ENCODE measurements at regions not wholly inside any gene's neighbourhood (a gene's known extent, or its start where the extent isn't known, plus 50 kb on each side); places are given as distances from the start of the nearest gene placed in this dataset.
"Not testable (repeated sequence)": the region's sequence is repeated elsewhere in the genome, so short reads cannot be mapped to it uniquely, and the experiment has no call there.

DNA sequence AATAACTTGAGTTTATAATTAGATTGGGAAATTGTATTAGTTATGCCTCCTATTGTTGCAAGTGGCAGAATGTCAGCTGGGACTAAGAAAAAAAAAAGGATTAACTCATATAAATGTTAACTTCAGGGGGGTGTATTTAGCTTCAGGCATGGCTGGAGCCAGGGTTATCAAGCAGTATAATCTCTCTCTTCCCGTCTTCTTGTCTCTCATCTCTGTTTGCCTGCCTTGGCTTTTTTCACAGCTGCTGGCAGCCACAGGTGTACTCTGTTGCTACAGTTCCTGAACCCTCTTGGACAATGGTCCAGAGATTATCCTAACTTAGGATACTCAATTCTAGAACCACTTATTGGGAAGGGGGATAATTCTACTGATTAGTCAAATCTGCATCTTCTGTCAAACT lies 370.7 kb upstream of the MEX3C start:
- Mint-ChIP-seq H3K27me3 (ENCODE audit: low read depth) (no peaks in the 10 kb centered on the region), H3K36me3 (ENCODE audit: low read depth) (no peaks in the 10 kb centered on the region), H3K4me1 (ENCODE audit: low read depth) (no peaks in the 10 kb centered on the region), H3K27ac (no peak overlapping the region), H3K4me3 (no peak overlapping the region), H3K9me3 (no peaks in the 10 kb centered on the region)

DNA sequence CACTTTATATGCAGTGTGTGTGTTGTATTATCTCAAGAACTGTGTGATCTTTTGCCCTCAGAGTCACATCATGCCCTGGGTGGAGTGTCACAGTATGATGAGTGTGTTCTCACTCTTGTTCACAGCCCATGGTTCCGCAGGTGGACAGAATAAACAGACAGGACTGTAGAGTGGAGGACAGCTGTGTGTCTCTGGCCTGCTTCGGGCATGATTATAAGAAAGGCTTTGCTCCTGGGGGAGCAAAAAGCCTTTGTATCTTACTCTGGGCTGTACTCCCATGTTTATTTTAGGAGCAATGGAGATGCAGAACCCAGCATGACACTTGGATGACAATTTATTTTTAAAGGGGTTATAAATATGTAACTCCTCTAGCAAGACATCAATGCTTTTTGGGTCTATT lies 371.7 kb upstream of the MEX3C start:
- H3K9me3 Mint-ChIP-seq: no peaks in the 10 kb centered on the region
- no peak overlapping the region for H3K4me3 Mint-ChIP-seq
- no peak overlapping the region for H3K27ac Mint-ChIP-seq
- no peaks in the 10 kb centered on the region for H3K36me3 Mint-ChIP-seq (ENCODE audit: low read depth)
- no peaks in the 10 kb centered on the region for H3K27me3 Mint-ChIP-seq (ENCODE audit: low read depth)
- H3K4me1 Mint-ChIP-seq (ENCODE audit: low read depth): no peaks in the 10 kb centered on the region

DNA sequence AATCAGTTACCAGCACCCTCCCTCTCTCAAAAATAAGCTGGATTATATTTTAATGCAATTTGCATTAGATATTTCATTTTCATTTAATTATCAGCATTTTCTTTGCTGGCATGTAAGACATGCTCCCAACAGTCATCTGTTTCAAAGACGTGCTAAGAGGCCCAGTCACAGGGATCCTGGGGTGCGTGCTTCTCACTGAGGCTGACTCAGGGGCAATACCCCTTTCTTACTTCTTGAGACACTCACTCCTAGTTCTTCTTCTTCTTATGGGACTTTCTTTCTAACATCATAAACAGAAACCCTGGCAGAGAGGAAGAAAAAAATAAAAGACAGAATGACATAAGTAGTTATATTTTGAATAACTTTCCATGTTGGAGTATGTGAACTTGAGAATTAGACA lies 372.1 kb upstream of the MEX3C start:
- no peaks in the 10 kb centered on the region for H3K36me3 Mint-ChIP-seq (ENCODE audit: low read depth)
- no peak overlapping the region for H3K27ac Mint-ChIP-seq
- H3K4me3 Mint-ChIP-seq: no peak overlapping the region
- no peaks in the 10 kb centered on the region for H3K9me3 Mint-ChIP-seq
- H3K4me1 Mint-ChIP-seq (ENCODE audit: low read depth): no peaks in the 10 kb centered on the region
- H3K27me3 Mint-ChIP-seq (ENCODE audit: low read depth): no peaks in the 10 kb centered on the region

DNA sequence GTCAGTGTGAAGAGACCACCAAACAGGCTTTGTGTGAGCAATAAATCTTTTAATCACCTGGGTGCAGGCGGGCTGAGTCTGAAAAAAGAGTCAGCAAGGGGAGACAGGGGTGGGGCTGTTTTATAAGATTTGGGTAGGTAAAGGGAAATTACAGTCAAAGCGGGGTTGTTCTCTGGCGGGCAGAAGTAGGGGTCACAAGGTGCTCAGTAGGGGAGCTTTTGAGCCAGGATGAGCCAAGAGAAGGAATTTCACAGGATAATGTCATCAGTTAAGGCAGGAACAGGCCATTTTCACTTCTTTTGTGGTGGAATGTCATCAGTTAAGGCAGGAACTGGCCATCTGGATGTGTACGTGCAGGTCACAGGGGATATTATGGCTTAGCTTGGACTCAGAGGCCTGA lies 372.6 kb upstream of the MEX3C start:
- H3K36me3 Mint-ChIP-seq (ENCODE audit: low read depth); H3K9me3 Mint-ChIP-seq; H3K4me1 Mint-ChIP-seq (ENCODE audit: low read depth); H3K27ac Mint-ChIP-seq; H3K27me3 Mint-ChIP-seq (ENCODE audit: low read depth); H3K4me3 Mint-ChIP-seq: not testable (repeated sequence)

DNA sequence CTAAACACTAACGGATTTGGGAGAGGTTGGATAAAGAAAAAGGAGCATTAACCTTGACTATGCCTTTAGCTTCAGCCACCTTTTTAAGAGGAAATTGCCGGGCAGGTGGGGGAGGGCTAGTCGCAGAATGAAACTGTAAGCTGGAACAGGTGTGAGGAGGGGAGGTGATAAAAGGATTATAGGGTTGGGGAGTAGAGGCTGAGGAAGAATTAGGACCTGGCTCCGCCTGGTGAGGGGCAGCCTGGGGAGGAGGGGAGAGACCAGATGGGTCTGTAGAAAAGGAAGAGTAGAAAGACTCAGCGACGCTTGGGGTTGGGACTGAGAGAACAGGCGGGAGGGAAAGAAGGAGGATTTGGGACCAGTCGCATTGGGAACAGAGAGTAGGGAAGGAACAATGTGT lies 376.4 kb upstream of the MEX3C start:
- not testable (repeated sequence) for H3K4me3 Mint-ChIP-seq; H3K9me3 Mint-ChIP-seq; H3K27ac Mint-ChIP-seq; H3K36me3 Mint-ChIP-seq (ENCODE audit: low read depth); H3K4me1 Mint-ChIP-seq (ENCODE audit: low read depth); H3K27me3 Mint-ChIP-seq (ENCODE audit: low read depth)

DNA sequence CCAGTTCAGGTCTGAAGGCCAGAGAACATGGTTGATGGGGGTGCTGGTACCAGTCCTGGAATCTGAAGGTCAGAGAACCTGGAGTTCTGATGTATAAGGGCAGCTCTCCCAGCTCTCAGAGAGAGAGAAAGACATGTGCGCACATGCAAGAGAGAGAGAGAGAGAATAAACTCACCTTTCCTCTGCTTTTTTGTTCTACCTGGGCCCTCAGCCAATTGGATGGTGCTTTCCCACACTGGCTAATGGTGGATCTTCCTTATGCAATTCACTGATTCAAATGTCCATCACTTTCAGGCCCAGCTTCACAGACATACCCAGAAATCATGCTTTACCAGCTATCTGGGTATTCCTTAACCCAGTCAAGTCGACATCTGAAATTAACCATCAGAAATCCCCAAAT lies 377.7 kb upstream of the MEX3C start:
- Mint-ChIP-seq H3K9me3 (no peaks in the 10 kb centered on the region), H3K36me3 (ENCODE audit: low read depth) (no peaks in the 10 kb centered on the region), H3K27me3 (ENCODE audit: low read depth) (no peaks in the 10 kb centered on the region), H3K4me1 (ENCODE audit: low read depth) (no peaks in the 10 kb centered on the region), H3K4me3 (no peak overlapping the region), H3K27ac (no peak overlapping the region)

DNA sequence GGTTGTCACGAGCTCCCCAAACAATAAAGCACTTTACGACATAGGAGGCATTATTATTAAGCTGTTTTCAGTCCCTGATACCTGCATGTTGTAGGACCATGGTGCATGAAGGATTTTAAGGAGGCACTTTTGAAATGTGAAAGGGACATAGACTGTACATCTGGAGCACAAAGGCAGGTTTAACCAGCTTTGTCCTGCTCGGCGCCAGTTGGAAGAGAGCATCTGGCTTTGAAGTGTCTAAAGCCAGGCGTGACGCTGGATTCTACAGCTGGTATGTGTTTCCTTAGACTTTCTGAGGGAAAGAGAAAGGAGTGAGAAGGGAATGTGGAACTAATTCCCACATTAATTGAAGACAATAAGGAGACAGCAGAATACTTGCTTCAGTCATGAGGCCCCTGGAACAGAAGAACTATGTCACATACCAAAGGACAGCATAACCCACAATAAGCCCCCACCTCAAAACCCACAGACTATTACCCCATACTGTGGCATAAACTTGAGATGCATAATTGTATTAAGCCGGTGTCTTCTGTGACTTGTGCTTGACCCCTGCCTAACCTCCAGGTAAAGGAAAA lies 381.0 kb upstream of the MEX3C start:
- no peak overlapping the region for H3K4me3 Mint-ChIP-seq
- H3K27ac Mint-ChIP-seq: no peak overlapping the region
- no peaks in the 10 kb centered on the region for H3K36me3 Mint-ChIP-seq (ENCODE audit: low read depth)
- no peaks in the 10 kb centered on the region for H3K4me1 Mint-ChIP-seq (ENCODE audit: low read depth)
- no peaks in the 10 kb centered on the region for H3K9me3 Mint-ChIP-seq
- H3K27me3 Mint-ChIP-seq (ENCODE audit: low read depth): no peaks in the 10 kb centered on the region

DNA sequence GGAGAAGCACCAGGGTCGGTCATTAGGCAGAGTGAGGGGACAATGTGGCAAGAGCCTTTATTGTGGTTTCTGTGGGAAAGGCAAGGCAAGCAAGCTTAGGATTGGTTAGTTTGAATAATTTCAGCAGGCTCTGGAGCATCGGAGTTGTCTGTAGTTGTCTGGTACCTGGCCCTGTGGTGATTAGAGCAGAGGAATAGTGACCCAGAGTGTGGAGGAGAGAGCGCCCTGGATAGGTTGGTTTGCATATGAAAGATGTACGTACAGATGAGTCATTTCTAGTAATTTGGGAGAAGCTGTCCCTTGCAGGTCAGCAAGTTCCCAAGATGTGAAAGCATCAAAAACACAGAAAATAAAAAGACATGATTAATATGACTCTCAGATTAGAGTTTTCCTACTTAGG lies 383.1 kb upstream of the MEX3C start:
- Mint-ChIP-seq H3K36me3 (ENCODE audit: low read depth) (no peaks in the 10 kb centered on the region), H3K4me1 (ENCODE audit: low read depth) (no peaks in the 10 kb centered on the region), H3K9me3 (no peaks in the 10 kb centered on the region), H3K4me3 (no peak overlapping the region), H3K27me3 (ENCODE audit: low read depth) (no peaks in the 10 kb centered on the region), H3K27ac (no peak overlapping the region)

DNA sequence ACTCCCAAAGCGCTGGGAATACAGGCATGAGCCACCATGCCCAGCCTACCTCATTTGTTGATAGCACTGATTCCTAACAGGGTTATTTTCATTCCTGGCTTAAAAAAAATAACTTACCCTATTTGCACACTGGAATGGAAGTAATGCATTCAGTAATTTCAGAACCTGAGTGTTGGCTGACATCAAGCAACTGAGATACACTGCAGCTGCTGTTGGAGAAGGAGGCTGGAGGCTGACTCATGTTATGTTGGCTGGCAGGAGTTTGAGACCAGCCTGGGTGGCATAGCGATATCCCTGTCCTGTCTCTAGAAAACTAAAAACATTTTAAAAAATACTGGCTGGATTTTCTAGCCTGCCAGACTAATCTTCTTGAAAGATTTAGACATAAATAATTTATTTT lies 385.1 kb upstream of the MEX3C start:
- no peaks in the 10 kb centered on the region for H3K4me1 Mint-ChIP-seq (ENCODE audit: low read depth)
- no peaks in the 10 kb centered on the region for H3K36me3 Mint-ChIP-seq (ENCODE audit: low read depth)
- H3K27ac Mint-ChIP-seq: no peak overlapping the region
- no peak overlapping the region for H3K4me3 Mint-ChIP-seq
- no peaks in the 10 kb centered on the region for H3K9me3 Mint-ChIP-seq
- no peaks in the 10 kb centered on the region for H3K27me3 Mint-ChIP-seq (ENCODE audit: low read depth)

DNA sequence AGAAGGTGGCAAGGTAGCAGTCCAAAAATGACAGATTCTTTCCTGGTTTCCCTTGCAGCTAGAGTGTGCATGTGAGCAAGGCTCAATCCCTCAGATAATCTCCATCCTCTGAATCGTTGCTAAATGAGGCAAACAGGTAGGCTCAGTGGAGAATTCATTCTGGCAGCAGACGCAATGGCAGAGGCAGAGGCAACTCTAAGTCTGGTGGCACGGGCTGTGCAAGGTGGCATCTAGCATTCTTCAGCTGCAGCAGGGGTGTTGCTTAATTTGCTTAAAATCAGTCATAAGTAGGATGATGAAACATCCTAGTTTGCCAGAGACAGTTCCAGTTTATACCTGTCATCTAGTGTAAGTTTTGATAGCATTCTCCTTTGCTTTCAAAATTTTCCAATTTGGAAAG lies 391.1 kb upstream of the MEX3C start:
- Mint-ChIP-seq H3K4me1 (ENCODE audit: low read depth) (no peaks in the 10 kb centered on the region), H3K27me3 (ENCODE audit: low read depth) (no peaks in the 10 kb centered on the region), H3K4me3 (no peak overlapping the region), H3K27ac (no peak overlapping the region), H3K9me3 (no peaks in the 10 kb centered on the region), H3K36me3 (ENCODE audit: low read depth) (no peaks in the 10 kb centered on the region)

DNA sequence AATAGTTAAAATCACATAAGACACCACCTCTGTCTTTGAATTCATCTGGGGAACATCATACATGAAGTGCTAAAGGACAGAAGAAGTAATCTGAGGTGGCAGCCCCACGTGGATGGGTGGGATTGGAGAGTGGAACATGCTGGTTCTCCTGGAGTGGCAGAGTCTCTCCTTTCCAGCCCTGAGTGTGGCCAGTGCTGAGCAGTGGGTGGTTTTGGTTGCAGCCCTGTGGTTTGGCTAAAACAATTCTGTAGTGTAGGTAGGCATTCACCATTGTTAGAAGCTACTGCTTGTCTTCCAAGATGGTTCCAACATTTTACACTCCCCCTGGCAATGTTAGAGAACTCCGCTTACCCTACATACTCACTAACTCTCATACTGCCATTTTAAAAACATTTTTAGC lies 396.4 kb upstream of the MEX3C start:
- Mint-ChIP-seq H3K27ac (no peak overlapping the region), H3K4me3 (no peak overlapping the region), H3K36me3 (ENCODE audit: low read depth) (no peaks in the 10 kb centered on the region), H3K9me3 (peaks cover 10% of the 10 kb centered on the region), H3K27me3 (ENCODE audit: low read depth) (no peaks in the 10 kb centered on the region), H3K4me1 (ENCODE audit: low read depth) (no peaks in the 10 kb centered on the region)

DNA sequence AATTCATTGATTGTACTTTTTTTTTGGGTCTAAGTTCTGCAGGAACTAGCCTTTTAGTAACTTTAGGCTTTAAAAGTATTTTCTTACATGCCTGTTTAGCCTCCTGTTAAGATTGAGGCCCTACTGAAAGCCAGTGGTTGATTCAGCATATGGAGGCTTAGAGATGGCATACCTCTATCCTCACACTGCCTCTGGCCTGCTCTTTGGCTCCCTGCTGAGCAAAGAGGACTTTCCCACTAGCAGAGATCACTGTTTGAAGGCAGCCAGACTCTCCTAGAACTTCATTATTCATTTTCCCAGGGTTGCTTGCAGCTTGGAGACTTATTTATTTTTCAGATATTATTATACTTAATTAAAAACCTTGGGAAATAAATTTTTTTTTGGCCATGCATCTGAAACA lies 405.6 kb upstream of the MEX3C start:
- no peak overlapping the region for H3K27ac Mint-ChIP-seq
- peaks cover 7% of the 10 kb centered on the region for H3K9me3 Mint-ChIP-seq
- H3K27me3 Mint-ChIP-seq (ENCODE audit: low read depth): peaks cover 5% of the 10 kb centered on the region
- no peaks in the 10 kb centered on the region for H3K4me1 Mint-ChIP-seq (ENCODE audit: low read depth)
- no peaks in the 10 kb centered on the region for H3K36me3 Mint-ChIP-seq (ENCODE audit: low read depth)
- no peak overlapping the region for H3K4me3 Mint-ChIP-seq

DNA sequence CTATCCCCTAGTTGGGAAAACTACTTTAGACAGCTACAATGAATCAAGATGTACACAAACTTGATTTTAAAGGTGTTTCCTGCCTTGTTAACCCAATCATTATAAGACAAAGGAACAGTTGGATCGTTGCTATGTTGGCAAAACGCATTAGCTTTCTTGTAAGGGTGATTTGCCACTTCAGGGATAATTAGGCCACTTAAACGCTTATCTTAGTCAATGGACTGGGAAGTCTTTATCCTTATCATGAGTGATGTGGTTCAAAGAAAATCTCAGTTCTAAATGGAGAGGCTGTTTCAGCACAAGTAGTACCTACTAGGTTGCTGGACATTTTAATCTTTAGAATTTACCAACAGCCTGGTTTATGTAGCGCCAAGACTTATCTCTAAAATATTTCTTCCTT lies 406.1 kb upstream of the MEX3C start:
- Mint-ChIP-seq H3K4me3 (no peak overlapping the region), H3K4me1 (ENCODE audit: low read depth) (no peaks in the 10 kb centered on the region), H3K27me3 (ENCODE audit: low read depth) (peaks cover 5% of the 10 kb centered on the region), H3K27ac (no peak overlapping the region), H3K9me3 (peaks cover 3% of the 10 kb centered on the region), H3K36me3 (ENCODE audit: low read depth) (no peaks in the 10 kb centered on the region)

DNA sequence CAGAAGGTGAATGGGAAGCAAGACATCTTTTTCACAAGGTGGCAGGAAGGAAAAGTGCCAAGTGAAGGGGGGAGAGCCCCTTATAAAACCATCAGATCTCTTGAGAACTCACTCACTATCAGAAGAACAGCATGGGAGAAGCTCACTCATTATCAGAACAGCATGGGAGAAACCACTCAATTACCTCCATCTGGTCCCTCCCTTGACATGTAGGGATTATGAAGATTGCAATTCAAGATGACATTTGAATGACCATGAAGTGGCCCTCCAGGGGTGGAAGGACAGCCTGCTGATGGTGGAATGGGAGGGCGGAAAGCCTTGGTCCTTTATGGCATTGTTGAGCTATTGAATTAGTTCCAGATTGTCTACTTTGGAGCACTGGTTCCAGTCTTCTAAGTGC lies 413.0 kb upstream of the MEX3C start:
- Mint-ChIP-seq H3K4me3 (no peak overlapping the region), H3K4me1 (ENCODE audit: low read depth) (no peaks in the 10 kb centered on the region), H3K36me3 (ENCODE audit: low read depth) (no peaks in the 10 kb centered on the region), H3K27me3 (ENCODE audit: low read depth) (peaks cover 5% of the 10 kb centered on the region), H3K27ac (no peak overlapping the region), H3K9me3 (peaks cover 3% of the 10 kb centered on the region)

DNA sequence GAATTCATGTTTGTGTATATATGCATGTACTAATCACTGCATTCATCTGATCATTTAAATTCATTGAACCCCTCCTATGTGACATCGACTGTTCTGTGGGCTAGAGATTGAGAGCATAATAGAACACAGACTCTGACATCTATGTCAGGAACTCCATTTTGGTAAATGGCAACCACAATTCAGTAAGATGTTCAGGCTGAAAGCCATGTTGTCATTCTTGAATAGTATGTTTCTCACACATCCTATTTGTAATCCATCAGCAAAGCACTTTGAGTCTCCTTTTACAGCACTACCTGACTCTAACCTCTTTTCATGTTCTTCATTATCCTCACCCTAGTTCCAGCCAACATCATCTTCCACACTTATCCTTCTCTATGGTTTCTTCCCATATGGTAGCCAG lies 413.8 kb upstream of the MEX3C start:
- H3K27me3 Mint-ChIP-seq (ENCODE audit: low read depth): peaks cover 5% of the 10 kb centered on the region
- H3K4me1 Mint-ChIP-seq (ENCODE audit: low read depth): no peaks in the 10 kb centered on the region
- no peak overlapping the region for H3K4me3 Mint-ChIP-seq
- H3K36me3 Mint-ChIP-seq (ENCODE audit: low read depth): no peaks in the 10 kb centered on the region
- H3K27ac Mint-ChIP-seq: no peak overlapping the region
- H3K9me3 Mint-ChIP-seq: peaks cover 3% of the 10 kb centered on the region

DNA sequence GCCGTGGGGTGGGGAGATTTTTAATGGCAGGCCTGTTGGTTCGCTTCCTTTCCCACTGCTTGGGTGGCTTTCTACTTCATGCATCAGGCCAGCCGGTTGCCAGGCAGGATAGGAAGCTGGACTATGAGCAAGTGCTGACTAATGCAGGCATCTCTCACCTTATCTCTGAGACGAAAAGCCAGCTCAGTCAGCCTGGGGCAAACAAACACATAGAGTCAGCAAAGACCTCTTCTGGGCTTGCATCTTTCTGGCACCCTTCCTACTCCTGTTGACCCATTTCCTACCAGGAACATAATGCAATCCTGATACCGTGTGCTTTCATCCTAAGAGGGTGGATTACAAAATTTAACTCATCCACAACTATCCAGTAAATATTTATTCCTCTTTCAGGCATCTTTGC lies 416.6 kb upstream of the MEX3C start:
- Mint-ChIP-seq H3K9me3 (no peaks in the 10 kb centered on the region), H3K27ac (no peak overlapping the region), H3K36me3 (ENCODE audit: low read depth) (no peaks in the 10 kb centered on the region), H3K4me1 (ENCODE audit: low read depth) (no peaks in the 10 kb centered on the region), H3K27me3 (ENCODE audit: low read depth) (no peaks in the 10 kb centered on the region), H3K4me3 (no peak overlapping the region)
